ENCODE measurements at regions not wholly inside any gene's neighbourhood (a gene's known extent, or its start where the extent isn't known, plus 50 kb on each side); places are given as distances from the start of the nearest gene placed in this dataset.
A peak's percentile ranks its signal among the peaks of the same experiment; 100 is the strongest.

DNA sequence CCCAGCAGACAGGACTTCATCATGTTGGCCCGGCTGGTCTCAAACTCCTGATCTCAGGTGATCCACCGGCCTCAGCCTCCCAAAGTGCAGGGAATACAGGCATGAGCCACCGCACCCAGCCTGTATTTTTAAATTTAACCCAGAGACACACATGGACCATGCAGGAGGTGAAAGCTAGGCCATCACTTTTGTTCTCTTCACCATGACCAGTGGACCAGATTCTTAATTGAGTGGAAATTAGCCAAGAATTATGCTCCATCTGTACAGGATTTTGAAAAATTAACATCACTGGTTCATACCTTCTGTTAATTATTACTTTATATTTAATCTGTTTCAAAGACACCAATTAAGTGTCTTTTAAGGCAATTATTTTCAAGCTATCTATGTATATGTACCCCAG, 493.6 kb upstream of the NOX3 start:
- no peaks in the 10 kb centered on the region for H3K27me3 ChIP-seq (ENCODE audit: control insufficient read depth, insufficient read depth, low read length)
- H3K9ac ChIP-seq (ENCODE audit: low read length): no peak overlapping the region
- no peak overlapping the region for H3K27ac ChIP-seq (ENCODE audit: low read depth, low read length)
- no peaks in the 10 kb centered on the region for H3K36me3 ChIP-seq (ENCODE audit: control insufficient read depth, insufficient read depth, low read length)
- H3K4me3 ChIP-seq (ENCODE audit: low read depth, low read length): no peak overlapping the region
- H3K9me3 ChIP-seq (ENCODE audit: control insufficient read depth, insufficient read depth, low read depth, low read length): no peaks in the 10 kb centered on the region; the same call in 1 of the 2 replicates
- H3K4me1 ChIP-seq (ENCODE audit: control insufficient read depth, insufficient read depth, low read length): no peaks in the 10 kb centered on the region

DNA sequence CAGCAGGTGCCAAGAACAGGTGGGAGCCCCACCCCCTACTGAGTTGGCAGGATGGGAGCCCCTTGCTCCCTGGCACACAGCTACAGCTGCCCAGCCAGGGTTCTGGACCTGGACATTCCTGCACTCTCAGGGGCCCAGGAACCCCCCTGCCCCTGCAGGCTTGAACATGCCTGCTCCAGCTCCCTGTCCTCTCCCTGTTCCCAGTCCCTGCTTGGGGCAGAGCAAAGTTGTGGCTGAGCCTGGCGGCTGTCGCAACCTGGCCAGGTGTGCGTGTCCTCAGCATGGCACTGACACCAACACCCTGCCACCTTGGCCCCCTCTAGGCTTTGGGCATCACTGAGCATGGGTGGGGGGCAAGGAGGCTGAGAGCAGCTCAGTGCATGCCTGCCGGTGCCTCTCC, 491.2 kb upstream of the NOX3 start:
- Histone ChIP-seq H3K36me3 (ENCODE audit: control insufficient read depth, insufficient read depth, low read length) (no peaks in the 10 kb centered on the region), H3K9ac (ENCODE audit: low read length) (no peak overlapping the region), H3K27me3 (ENCODE audit: control insufficient read depth, insufficient read depth, low read length) (no peaks in the 10 kb centered on the region), H3K27ac (ENCODE audit: low read depth, low read length) (no peak overlapping the region), H3K9me3 (ENCODE audit: control insufficient read depth, insufficient read depth, low read depth, low read length) (no peaks in the 10 kb centered on the region; the same call in 1 of the 2 replicates), H3K4me3 (ENCODE audit: low read depth, low read length) (no peak overlapping the region), H3K4me1 (ENCODE audit: control insufficient read depth, insufficient read depth, low read length) (no peaks in the 10 kb centered on the region)

DNA sequence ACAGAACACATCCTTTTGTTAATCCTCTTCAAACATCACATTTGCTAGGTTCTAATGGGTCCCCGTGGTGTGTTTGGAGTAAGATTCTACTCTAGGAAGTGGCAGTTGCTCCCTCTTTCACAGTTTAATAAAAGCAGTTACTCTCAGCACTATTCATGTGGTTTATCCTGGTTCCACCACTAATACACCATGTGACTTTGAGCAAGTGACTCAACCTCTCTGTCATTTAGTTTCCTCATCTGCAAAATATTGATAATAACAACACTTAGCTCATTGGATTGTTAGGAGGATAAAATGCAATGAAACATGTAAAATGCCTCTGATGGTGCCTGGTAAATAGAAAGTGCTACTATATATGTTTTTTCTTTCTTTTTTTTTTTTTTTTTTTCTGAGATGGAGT, 488.0 kb upstream of the NOX3 start:
- no peaks in the 10 kb centered on the region for H3K36me3 ChIP-seq (ENCODE audit: control insufficient read depth, insufficient read depth, low read length)
- no peaks in the 10 kb centered on the region for H3K4me1 ChIP-seq (ENCODE audit: control insufficient read depth, insufficient read depth, low read length)
- H3K27ac ChIP-seq (ENCODE audit: low read depth, low read length): no peak overlapping the region
- no peak overlapping the region for H3K9ac ChIP-seq (ENCODE audit: low read length)
- H3K4me3 ChIP-seq (ENCODE audit: low read depth, low read length): no peak overlapping the region
- no peaks in the 10 kb centered on the region for H3K27me3 ChIP-seq (ENCODE audit: control insufficient read depth, insufficient read depth, low read length)
- no peaks in the 10 kb centered on the region; the same call in 1 of the 2 replicates for H3K9me3 ChIP-seq (ENCODE audit: control insufficient read depth, insufficient read depth, low read depth, low read length)

DNA sequence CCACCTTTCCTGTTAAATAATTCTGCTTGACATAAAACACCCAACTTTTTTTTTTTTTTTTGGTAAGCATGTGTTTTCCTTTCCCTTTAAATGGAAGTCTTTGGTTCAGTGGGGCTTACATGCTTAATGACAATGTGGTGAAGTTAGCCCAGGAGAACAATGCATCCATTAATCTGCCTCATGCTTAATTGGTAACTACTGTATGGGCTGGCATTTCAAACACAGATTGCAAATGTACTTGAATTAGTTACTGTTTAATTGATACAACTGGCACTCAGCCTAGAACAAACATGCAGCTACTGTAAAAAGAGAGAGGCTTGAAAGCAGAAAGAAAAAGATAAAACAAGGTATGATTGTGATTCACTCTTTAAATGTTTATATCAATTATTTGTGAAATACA, 483.6 kb upstream of the NOX3 start:
- Histone ChIP-seq H3K36me3 (ENCODE audit: control insufficient read depth, insufficient read depth, low read length) (no peaks in the 10 kb centered on the region), H3K9me3 (ENCODE audit: control insufficient read depth, insufficient read depth, low read depth, low read length) (no peaks in the 10 kb centered on the region), H3K9ac (ENCODE audit: low read length) (no peak overlapping the region), H3K4me3 (ENCODE audit: low read depth, low read length) (no peak overlapping the region), H3K27ac (ENCODE audit: low read depth, low read length) (no peak overlapping the region), H3K4me1 (ENCODE audit: control insufficient read depth, insufficient read depth, low read length) (no peaks in the 10 kb centered on the region), H3K27me3 (ENCODE audit: control insufficient read depth, insufficient read depth, low read length) (no peaks in the 10 kb centered on the region)

DNA sequence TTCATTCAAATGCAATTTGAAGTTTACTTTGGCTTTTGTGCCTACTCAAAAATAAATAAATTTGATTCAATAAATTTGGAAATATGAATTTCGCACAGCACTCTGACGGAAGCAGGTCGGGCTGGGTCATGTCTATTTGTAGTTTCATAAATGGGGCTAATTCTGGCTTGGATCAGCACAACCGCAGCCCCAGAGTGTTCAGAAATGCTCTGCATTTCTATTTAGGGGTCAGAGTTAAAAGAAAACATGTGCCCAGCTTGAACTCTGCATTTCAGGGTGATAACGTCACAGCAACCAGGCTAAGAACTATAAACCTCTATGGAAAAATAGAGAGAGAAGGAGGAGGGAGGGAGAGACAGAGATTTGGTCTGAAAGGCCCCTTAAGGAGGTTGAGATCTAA, 480.9 kb upstream of the NOX3 start:
- Histone ChIP-seq H3K9ac (ENCODE audit: low read length) (no peak overlapping the region), H3K4me3 (ENCODE audit: low read depth, low read length) (no peak overlapping the region), H3K4me1 (ENCODE audit: control insufficient read depth, insufficient read depth, low read length) (no peaks in the 10 kb centered on the region), H3K27me3 (ENCODE audit: control insufficient read depth, insufficient read depth, low read length) (no peaks in the 10 kb centered on the region), H3K9me3 (ENCODE audit: control insufficient read depth, insufficient read depth, low read depth, low read length) (no peaks in the 10 kb centered on the region), H3K27ac (ENCODE audit: low read depth, low read length) (no peak overlapping the region), H3K36me3 (ENCODE audit: control insufficient read depth, insufficient read depth, low read length) (no peaks in the 10 kb centered on the region)

DNA sequence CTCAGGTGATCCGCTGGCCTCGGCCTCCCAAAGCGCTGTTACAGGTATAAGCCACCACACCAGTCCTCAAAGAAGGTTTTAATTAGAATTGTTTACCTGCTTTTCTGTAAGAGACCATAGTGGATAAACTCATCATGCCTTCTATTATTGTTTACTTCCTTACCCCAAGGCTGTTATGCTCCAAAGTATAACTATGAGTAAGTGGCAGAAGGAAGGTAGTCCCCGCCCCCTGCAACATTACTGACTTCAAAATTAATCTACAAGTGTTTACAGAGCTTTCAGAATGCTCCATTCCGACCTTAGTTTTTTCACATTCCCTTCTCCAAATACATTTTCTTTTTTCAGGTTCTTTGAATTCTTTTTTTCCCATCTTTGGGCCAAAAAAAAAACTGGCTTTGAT, 480.5 kb upstream of the NOX3 start:
- Histone ChIP-seq H3K4me3 (ENCODE audit: low read depth, low read length) (no peak overlapping the region), H3K27me3 (ENCODE audit: control insufficient read depth, insufficient read depth, low read length) (no peaks in the 10 kb centered on the region), H3K9me3 (ENCODE audit: control insufficient read depth, insufficient read depth, low read depth, low read length) (no peaks in the 10 kb centered on the region), H3K4me1 (ENCODE audit: control insufficient read depth, insufficient read depth, low read length) (no peaks in the 10 kb centered on the region), H3K27ac (ENCODE audit: low read depth, low read length) (no peak overlapping the region), H3K36me3 (ENCODE audit: control insufficient read depth, insufficient read depth, low read length) (no peaks in the 10 kb centered on the region), H3K9ac (ENCODE audit: low read length) (no peak overlapping the region)

DNA sequence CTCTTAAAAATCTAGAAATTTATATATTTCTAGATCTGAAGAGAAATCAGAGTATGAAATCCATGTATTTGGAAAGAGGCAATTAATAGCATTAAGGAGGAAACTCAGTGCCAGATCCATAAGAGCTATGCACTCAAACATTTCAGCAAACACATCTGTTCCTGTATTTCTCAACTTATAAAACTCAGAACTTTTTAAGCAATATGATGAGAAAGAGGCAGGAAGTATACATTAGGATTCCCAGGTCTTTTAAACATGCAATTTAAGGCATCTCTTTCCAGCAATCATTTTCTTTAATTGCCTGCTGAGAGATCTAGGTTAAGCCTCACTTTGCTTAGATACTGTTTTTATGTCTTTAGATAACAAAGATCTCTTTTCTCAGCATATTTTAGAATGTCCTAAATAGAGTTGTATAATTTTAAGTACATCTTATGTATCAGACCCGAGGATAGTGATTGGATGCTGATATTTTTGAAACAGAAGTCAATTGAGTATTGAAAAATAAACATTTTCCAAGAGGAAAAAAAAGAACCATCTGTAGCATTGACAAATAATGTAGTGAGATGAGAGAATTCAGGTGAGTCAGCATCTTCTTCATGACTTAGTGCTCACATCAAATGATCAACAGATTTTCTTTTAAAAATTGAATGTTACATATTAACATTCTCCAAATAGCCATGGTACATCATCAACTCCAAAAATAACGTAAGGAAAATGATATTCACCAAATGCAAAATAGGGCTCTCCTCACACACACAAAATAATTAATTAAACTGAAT, 461.4 kb upstream of the NOX3 start:
- Histone ChIP-seq H3K36me3 (ENCODE audit: control insufficient read depth, insufficient read depth, low read length) (no peaks in the 10 kb centered on the region), H3K4me3 (ENCODE audit: low read depth, low read length) (no peak overlapping the region), H3K9ac (ENCODE audit: low read length) (no peak overlapping the region), H3K27ac (ENCODE audit: low read depth, low read length) (no peak overlapping the region), H3K27me3 (ENCODE audit: control insufficient read depth, insufficient read depth, low read length) (no peaks in the 10 kb centered on the region), H3K9me3 (ENCODE audit: control insufficient read depth, insufficient read depth, low read depth, low read length) (no peaks in the 10 kb centered on the region), H3K4me1 (ENCODE audit: control insufficient read depth, insufficient read depth, low read length) (no peaks in the 10 kb centered on the region)

DNA sequence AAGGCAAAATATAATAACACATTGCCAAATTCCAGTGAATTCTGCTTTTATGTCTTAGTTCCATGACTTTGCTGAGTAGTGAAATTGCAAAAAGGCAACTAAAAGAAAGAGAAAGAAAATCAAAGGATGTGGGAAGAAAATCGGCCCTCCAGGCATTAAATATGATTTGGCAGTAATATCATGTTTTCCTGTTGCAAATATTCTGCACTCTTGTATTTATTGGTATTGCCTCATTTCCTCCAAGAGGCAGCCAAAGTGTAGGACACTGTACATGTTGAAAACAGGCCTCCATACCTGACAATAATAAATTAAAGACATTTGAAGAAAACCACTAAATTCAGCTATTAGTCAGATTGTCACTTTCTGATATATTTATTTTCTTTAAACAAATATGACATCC, 460.0 kb upstream of the NOX3 start:
- no peaks in the 10 kb centered on the region for H3K27me3 ChIP-seq (ENCODE audit: control insufficient read depth, insufficient read depth, low read length)
- H3K9ac ChIP-seq (ENCODE audit: low read length): no peak overlapping the region
- no peaks in the 10 kb centered on the region for H3K9me3 ChIP-seq (ENCODE audit: control insufficient read depth, insufficient read depth, low read depth, low read length)
- H3K27ac ChIP-seq (ENCODE audit: low read depth, low read length): no peak overlapping the region
- no peaks in the 10 kb centered on the region for H3K4me1 ChIP-seq (ENCODE audit: control insufficient read depth, insufficient read depth, low read length)
- H3K36me3 ChIP-seq (ENCODE audit: control insufficient read depth, insufficient read depth, low read length): no peaks in the 10 kb centered on the region
- H3K4me3 ChIP-seq (ENCODE audit: low read depth, low read length): no peak overlapping the region

DNA sequence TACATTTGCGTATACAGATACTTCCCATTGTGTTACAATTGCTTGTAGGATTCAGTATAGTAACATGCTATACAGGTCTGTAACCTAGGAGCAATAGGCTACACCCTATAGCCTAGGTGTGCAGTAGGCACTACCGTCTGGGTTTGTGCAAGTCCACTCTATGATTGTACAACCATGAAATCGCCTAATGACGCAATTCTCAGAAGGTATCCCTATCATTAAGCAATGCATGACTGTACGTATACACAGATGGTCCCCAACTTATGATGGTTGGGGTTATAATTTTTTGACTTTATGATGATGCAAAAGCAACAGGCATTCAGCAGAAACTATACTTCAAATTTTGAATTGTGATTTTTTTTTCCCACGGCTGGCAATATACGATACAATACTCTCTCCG, 458.2 kb upstream of the NOX3 start:
- Histone ChIP-seq H3K4me3 (ENCODE audit: low read depth, low read length) (no peak overlapping the region), H3K36me3 (ENCODE audit: control insufficient read depth, insufficient read depth, low read length) (no peaks in the 10 kb centered on the region), H3K4me1 (ENCODE audit: control insufficient read depth, insufficient read depth, low read length) (peaks cover 4% of the 10 kb centered on the region; the same call in 1 of the 2 replicates), H3K27me3 (ENCODE audit: control insufficient read depth, insufficient read depth, low read length) (no peaks in the 10 kb centered on the region), H3K9ac (ENCODE audit: low read length) (no peak overlapping the region), H3K9me3 (ENCODE audit: control insufficient read depth, insufficient read depth, low read depth, low read length) (no peaks in the 10 kb centered on the region), H3K27ac (ENCODE audit: low read depth, low read length) (no peak overlapping the region)

DNA sequence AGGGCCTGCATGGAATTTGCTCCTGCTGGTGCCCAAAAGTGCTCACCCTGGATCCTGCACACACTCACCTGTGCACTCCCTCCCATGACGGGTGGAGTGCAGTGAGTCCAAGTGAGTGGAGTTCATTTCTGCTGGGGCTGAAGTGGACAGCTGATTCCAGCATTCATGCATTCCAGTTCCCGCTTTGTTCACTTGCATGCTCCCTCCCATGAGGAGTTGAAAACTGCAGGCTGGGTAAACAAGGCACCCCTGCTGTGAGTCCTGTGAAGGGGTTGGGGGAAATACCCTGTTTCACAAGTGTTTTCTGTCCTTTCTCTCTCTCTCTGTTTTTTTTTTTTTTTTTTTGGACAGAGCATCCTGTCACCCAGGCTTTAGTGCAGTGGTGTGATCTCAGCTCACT, 454.1 kb upstream of the NOX3 start:
- H3K27ac ChIP-seq (ENCODE audit: low read depth, low read length): no peak overlapping the region
- peak overlapping the region; percentile 2 for H3K9ac ChIP-seq (ENCODE audit: low read length)
- H3K4me1 ChIP-seq (ENCODE audit: control insufficient read depth, insufficient read depth, low read length): peaks cover 4% of the 10 kb centered on the region; the same call in 1 of the 2 replicates
- H3K4me3 ChIP-seq (ENCODE audit: low read depth, low read length): no peak overlapping the region
- no peaks in the 10 kb centered on the region for H3K36me3 ChIP-seq (ENCODE audit: control insufficient read depth, insufficient read depth, low read length)
- H3K27me3 ChIP-seq (ENCODE audit: control insufficient read depth, insufficient read depth, low read length): no peaks in the 10 kb centered on the region
- no peaks in the 10 kb centered on the region for H3K9me3 ChIP-seq (ENCODE audit: control insufficient read depth, insufficient read depth, low read depth, low read length)

DNA sequence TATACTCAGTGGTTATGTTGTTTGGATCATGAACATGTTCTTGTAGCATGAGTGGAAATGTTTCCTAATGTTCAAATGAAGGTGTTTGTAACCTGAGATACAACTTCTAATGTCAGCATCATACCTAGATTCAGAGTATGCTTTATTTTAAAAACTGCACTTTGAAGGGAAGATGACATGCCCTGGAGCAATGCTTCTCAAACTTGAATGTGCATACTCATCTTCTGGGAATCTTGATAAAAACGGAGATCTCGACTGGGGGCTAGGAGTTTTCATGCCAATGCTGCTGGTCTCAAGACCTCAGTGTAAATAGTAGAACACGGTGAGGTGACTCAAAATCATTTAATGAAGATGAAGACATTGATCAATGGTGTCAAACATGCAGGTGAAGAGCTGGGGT, 440.0 kb upstream of the NOX3 start:
- no peaks in the 10 kb centered on the region for H3K27me3 ChIP-seq (ENCODE audit: control insufficient read depth, insufficient read depth, low read length)
- H3K4me1 ChIP-seq (ENCODE audit: control insufficient read depth, insufficient read depth, low read length): peaks cover 4% of the 10 kb centered on the region; the same call in 1 of the 2 replicates
- no peak overlapping the region for H3K27ac ChIP-seq (ENCODE audit: low read depth, low read length)
- no peaks in the 10 kb centered on the region for H3K36me3 ChIP-seq (ENCODE audit: control insufficient read depth, insufficient read depth, low read length)
- no peaks in the 10 kb centered on the region for H3K9me3 ChIP-seq (ENCODE audit: control insufficient read depth, insufficient read depth, low read depth, low read length)
- H3K9ac ChIP-seq (ENCODE audit: low read length): no peak overlapping the region
- no peak overlapping the region for H3K4me3 ChIP-seq (ENCODE audit: low read depth, low read length)
